HG03565 (cell line): ENCODE measurements at regions not wholly inside any gene's neighbourhood (a gene's known extent, or its start where the extent isn't known, plus 50 kb on each side); places are given as distances from the start of the nearest gene placed in this dataset.
"Not testable (repeated sequence)": the region's sequence is repeated elsewhere in the genome, so short reads cannot be mapped to it uniquely, and the experiment has no call there.

ENCODE experiments used
- ATAC-seq: cut with Tn5 transposase; IDR thresholded peaks from one replicate; pipeline ENCODE4 v1.9.1; 2021; ENCODE audit warnings: mild to moderate bottlenecking, moderate library complexity; ENCODE audit not compliant: unreplicated experiment

DNA sequence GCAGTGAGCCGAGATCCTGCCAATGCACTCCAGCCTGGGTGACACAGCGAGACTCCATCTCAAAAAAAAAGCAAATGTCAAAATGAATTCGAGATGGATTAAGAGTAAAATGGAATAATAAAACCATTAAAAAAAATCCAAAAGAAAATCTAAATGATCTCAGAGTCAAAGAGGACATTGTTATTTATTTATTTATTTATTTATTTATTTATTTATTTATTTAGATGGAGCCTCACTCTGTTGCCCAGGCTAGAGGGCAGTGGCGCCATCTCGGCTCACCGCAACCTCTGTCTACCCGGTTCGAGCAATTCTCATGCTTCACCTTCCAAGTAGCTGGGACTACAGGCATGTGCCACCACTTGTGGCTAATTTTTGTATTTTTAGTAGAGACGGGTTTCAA lies 349.2 kb downstream of the ANKRD30A start:
- no peak for ATAC-seq

DNA sequence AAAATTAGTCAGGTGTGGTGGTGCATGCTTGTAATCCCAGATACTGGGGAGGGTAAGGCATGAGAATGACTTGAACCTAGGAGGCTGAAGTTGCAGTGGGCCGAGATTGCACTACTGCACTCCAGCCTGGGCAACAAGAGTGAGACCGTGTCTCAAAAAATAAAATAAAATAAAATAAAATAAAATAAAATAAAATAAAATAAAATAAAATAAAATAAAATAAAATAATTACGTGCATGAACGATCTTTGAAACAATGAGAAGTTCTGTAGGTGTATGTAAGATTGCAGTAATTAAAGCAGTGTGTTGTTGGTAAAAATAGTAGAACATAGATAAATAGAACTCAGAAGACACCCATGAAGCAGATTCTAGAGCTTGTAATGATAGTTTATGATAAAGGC lies 348.5 kb downstream of the ANKRD30A start:
- ATAC-seq, result no peak

DNA sequence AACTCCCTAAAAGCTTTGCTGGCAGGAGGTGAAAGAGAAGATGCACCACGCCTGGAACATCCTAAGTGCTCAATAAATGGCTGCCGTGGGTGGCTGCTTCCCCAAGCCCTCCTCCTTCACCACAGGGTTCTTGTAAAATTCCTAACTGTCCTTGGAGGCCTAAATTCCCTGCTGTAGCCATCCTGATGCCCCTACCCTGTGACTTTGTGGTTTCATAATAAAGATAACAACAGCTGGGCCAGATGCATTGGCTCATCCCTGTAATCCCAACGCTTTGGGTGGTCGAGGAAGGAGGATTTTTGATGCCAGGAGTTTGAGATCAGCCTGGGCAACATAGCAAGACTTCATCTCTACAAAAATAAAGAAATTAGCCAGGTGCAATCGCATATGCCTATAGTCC lies 341.8 kb downstream of the ANKRD30A start:
- no peak for ATAC-seq

DNA sequence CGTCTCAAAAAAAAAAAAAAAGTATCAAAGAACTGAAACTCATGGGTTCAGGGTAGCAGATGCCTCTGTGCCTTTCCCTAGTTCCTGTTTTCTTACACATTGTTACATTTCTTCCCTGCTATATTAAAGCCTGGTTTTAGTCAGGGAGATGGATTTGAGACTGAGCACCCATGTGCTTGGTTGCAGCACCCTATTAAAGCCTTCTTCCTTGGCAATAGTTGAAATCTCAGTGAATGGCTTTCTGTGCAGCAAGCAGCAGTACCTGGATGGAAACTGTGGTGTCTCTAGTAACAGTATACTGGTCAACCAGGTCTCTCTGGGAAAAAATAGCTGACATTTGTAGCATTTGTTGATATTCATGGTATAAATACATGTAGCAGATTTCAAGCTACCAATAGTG lies 331.1 kb downstream of the ANKRD30A start:
- no peak for ATAC-seq

DNA sequence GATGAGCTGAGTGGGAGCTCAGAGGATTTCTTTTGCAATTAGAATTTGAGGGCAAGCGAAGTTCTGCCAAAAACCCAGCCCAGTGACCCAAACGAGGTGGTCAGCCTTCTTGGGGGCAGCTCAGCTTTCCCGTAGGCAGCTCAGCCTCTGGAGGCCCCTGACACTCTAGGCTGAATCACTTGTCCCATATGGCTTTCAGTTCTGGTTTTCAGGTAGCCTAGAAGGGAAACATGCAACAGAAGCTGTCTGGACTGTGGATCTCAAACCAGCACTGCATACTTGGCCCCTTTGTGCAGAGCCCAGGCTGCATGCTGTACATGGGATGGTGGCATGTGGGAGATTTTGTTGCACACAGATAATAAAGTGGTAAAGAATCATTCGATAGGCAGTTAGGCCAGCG lies 322.8 kb downstream of the ANKRD30A start:
- no peak for ATAC-seq

DNA sequence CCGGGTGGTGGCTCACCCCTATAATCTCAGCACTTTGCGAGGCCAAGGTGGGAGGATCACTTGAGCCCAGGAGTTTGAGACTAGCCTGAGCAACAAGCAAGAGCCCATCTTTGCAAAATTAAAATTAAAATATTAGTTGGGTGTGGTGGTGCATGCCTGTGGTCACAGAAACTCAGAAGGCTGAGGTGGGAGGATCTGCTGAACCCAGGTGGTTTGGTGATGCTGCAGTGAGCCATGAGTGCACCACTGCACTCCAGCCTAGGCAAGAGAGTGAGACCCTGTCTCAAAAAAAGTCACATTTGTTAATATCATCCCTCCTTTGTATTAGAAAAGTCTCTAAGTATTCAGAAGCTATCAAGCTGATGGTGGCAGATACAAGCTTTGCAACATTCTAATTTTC lies 317.5 kb downstream of the ANKRD30A start:
- ATAC-seq, result no peak

DNA sequence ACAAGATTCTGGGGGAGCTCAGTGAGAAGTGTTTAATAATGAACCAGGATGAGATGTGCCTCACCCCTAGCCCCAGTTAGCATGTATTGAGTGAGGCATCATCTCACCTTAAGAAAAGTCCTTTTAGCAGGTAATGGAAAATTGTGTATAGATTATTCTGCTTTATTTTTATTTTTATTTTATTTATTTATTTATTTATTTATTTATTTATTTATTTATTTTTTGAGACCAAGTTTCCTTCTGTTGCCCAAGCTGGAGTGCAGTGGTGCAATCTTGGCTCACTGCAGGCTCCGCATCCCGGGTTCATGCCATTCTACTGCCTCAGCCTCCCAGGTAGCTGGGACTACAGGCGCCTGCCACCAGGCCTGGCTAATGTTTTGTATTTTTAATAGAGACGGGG lies 315.8 kb downstream of the ANKRD30A start:
- not testable (repeated sequence) for ATAC-seq

DNA sequence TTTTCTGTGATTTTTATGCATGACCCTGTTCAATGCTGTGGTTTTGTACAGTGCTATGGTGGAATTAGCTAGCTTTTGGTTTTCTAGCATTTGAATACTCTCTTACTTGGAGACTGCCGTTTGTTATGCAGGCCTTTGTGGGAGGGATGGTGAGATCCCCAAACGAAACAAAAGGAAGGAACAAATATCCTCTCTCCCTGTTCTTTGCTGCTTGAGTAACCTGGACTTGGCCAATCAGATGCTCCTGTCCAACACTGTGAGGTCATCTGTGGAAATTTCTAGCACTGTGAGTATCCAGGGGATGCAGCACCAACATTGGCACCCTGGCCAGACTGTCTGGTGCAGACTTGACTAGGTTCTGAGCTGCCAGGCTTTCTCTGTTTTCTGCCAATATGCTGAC lies 314.4 kb downstream of the ANKRD30A start:
- ATAC-seq, result no peak

DNA sequence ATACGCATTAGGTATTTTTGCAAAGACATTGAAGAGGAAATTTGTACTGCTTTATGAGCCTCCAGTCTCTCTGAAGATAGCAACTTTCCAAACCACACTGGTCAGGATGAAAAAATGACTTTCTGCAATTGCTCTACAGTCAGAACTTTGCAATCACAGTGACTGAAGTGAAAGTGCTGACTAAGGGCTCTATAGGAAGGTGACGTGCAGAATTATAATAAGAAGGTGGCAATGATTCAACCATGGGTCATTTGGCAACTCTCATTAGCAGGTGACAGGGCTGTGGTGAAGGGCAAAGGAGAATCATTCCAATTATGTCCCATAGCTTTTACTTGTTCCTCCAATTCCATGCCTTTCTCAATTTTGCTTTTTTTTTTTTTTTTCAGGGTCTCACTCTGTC lies 311.0 kb downstream of the ANKRD30A start:
- no peak for ATAC-seq

DNA sequence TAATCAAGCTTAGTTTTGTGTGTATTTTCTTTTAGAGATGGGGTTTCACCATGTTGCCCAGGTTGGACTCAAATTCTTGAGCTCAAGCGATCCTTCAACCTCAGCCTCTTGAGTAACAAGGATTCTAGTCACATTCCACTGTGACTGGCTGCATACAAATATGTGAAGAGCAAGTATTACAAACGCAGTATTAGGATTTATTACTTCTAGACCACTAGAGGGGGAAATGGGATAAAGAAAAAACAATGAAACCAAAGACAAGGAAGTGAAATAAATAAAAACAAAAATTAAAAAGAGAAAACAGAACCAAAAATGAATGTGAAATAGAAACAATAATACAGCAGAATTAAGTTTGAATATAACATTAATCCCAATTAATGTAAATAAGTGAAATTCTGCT lies 308.7 kb downstream of the ANKRD30A start:
- no peak for ATAC-seq
